ENCODE measurements at regions not wholly inside any gene's neighbourhood (a gene's known extent, or its start where the extent isn't known, plus 50 kb on each side); places are given as distances from the start of the nearest gene placed in this dataset.

GRCh38 chr19:28646629-28647028 lies 566.3 kb downstream of the UQCRFS1 start:
- ChIA-PET POLR2A (no interaction called here), CTCF (no interaction called here)
- no peak for TF ChIP-seq CBX8 (IDR thresholded peaks at IDR 0.05)
- TF ChIP-seq BHLHE40 (IDR thresholded peaks at IDR 0.05; ENCODE audit: low read depth, low read length) = no peak
- TF ChIP-seq HOXB13 (CRISPR knock-in tag; IDR thresholded peaks at IDR 0.05; ENCODE audit: low read depth) = no peak
- no peak for TF ChIP-seq RFX5 (IDR thresholded peaks at IDR 0.05)
- TF ChIP-seq ZNF302 (CRISPR knock-in tag; IDR thresholded peaks at IDR 0.05) = no peak
- TF ChIP-seq KDM5A (IDR thresholded peaks at IDR 0.05) = no peak
- TF ChIP-seq PHF8 (IDR thresholded peaks at IDR 0.05; ENCODE audit: borderline replicate concordance, low read depth) = no peak
- TF ChIP-seq, protein P1, sequence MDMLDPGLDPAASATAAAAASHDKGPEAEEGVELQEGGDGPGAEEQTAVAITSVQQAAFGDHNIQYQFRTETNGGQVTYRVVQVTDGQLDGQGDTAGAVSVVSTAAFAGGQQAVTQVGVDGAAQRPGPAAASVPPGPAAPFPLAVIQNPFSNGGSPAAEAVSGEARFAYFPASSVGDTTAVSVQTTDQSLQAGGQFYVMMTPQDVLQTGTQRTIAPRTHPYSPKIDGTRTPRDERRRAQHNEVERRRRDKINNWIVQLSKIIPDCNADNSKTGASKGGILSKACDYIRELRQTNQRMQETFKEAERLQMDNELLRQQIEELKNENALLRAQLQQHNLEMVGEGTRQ (IDR thresholded peaks at IDR 0.05) = no peak
- no peak for TF ChIP-seq HOXB5 (CRISPR knock-in tag; IDR thresholded peaks at IDR 0.05)
- no peak for TF ChIP-seq NR3C1 (IDR thresholded peaks at IDR 0.05)
- no peak for TF ChIP-seq CBX2 (IDR thresholded peaks at IDR 0.05; ENCODE audit: borderline replicate concordance, low read depth)
- TF ChIP-seq EHF (CRISPR knock-in tag; IDR thresholded peaks at IDR 0.05) = no peak
- no peak for TF ChIP-seq ELK1 (IDR thresholded peaks at IDR 0.05; ENCODE audit: low read depth, low read length)
- no peak for TF ChIP-seq ZSCAN20 (CRISPR knock-in tag; IDR thresholded peaks at IDR 0.05)
- TF ChIP-seq GATA3 (IDR thresholded peaks at IDR 0.05; ENCODE audit: borderline replicate concordance) = no peak
- TF ChIP-seq MAFK (IDR thresholded peaks at IDR 0.05; ENCODE audit: partially characterized antibody) = no peak
- TF ChIP-seq, protein P2, sequence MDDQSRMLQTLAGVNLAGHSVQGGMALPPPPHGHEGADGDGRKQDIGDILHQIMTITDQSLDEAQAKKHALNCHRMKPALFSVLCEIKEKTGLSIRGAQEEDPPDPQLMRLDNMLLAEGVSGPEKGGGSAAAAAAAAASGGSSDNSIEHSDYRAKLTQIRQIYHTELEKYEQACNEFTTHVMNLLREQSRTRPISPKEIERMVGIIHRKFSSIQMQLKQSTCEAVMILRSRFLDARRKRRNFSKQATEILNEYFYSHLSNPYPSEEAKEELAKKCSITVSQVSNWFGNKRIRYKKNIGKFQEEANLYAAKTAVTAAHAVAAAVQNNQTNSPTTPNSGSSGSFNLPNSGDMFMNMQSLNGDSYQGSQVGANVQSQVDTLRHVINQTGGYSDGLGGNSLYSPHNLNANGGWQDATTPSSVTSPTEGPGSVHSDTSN (IDR thresholded peaks at IDR 0.05) = no peak
- no peak for TF ChIP-seq RARB (CRISPR knock-in tag; IDR thresholded peaks at IDR 0.05)
- TF ChIP-seq MYC (IDR thresholded peaks at IDR 0.05; ENCODE audit: borderline replicate concordance, low read length) = no peak
- H3K4me1 ChIP-seq = no peaks in the 10 kb centered on the region
- H3K4me2 ChIP-seq = no peak overlapping the region
- no peak for DNase-seq (ENCODE audit: low read depth in 1 of 2, low spot score in 1 of 2)
- no peak for ATAC-seq
- peak; percentile 7 for FAIRE-seq
- WGBS (ENCODE audit: missing lambda C conversion rate) = 1% methylated on average over 6 of the region's 6 CpGs
- no peaks in the 10 kb centered on the region for H3K9me3 ChIP-seq
- no peak overlapping the region for H3K27ac ChIP-seq
- H3K4me3 ChIP-seq = no peak overlapping the region

DNA sequence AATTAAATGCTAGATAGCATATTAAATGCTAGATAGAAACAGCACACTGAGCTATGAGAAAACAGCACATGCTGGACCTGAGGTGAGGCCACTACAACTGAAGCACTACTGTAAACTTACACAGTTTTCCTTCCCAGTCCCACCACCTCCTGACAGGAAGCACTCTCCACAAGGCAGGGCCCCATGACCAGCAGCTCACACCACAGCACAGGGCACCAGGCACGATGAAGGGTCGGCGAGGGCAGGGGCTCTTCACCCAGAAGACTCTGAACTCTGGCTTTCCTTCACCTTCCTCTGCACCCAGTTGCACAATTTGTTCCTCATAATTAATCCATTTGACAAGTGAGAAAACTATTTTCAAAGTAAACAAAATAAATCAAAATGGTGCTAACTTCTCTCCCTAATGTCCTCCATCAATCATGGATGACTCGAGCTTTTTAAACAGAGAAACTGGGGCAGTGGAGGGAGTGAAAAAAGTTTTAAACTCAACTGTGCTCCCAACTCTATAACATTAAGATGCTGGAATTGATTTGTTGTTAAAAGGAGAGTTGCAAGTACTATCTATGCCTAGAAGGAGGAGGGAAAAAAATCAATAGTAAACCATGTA lies 568.7 kb downstream of the UQCRFS1 start:
- no peak for FAIRE-seq

GRCh38 chr19:28642787-28643683 lies 569.9 kb downstream of the UQCRFS1 start:
- ChIA-PET POLR2A (no interaction called here), CTCF (no interaction called here)
- Histone ChIP-seq H3K4me1 (no peaks in the 10 kb centered on the region), H3K27ac (no peak overlapping the region), H3K4me2 (no peak overlapping the region), H3K9me3 (0 out of 3 replicates have a peak, but pooled peaks cover 2% of the 10 kb centered on the region), H3K4me3 (no peak overlapping the region)
- FAIRE-seq (no peak), ATAC-seq (no peak), DNase-seq (ENCODE audit: low read depth in 1 of 2, low spot score in 1 of 2) (no peak)
- WGBS (ENCODE audit: missing lambda C conversion rate) = 4% methylated on average over 10 of the region's 10 CpGs
- no peak for TF ChIP-seq RCOR1 (IDR thresholded peaks at IDR 0.05; ENCODE audit: low read depth, low read length)
- no peak for TF ChIP-seq RNF2 (IDR thresholded peaks at IDR 0.05; ENCODE audit: borderline replicate concordance, low read depth)
- TF ChIP-seq SMC3 (IDR thresholded peaks at IDR 0.05) = no peak
- TF ChIP-seq NPAS2 (CRISPR knock-in tag; IDR thresholded peaks at IDR 0.05; ENCODE audit: borderline replicate concordance) = no peak
- no peak for TF ChIP-seq MAFK (IDR thresholded peaks at IDR 0.05; ENCODE audit: partially characterized antibody)
- TF ChIP-seq TP53 (CRISPR knock-in tag; IDR thresholded peaks at IDR 0.05) = no peak
- TF ChIP-seq EHMT2 (IDR thresholded peaks at IDR 0.05; ENCODE audit: low read depth) = no peak
- no peak for TF ChIP-seq CBX8 (IDR thresholded peaks at IDR 0.05)
- no peak for TF ChIP-seq EHF (CRISPR knock-in tag; IDR thresholded peaks at IDR 0.05)
- no peak for TF ChIP-seq POLR2AphosphoS2 (conservative IDR thresholded peaks at IDR 0.05; ENCODE audit: low read length)

More for the DNA sequence above, 568.7 kb downstream of the UQCRFS1 start:
- ATAC-seq (no peak), DNase-seq (ENCODE audit: low read depth in 1 of 2, low spot score in 1 of 2) (no peak)
- ChIA-PET CTCF (interaction anchor here (1.2 kb wide), 1 partner anchor 43 kb away, joined by 3 read pairs; no protein-coding TSS in a partner anchor), POLR2A (no interaction called here)
- no peak for TF ChIP-seq GATA3 (IDR thresholded peaks at IDR 0.05; ENCODE audit: borderline replicate concordance)
- no peak for TF ChIP-seq NPAS2 (CRISPR knock-in tag; IDR thresholded peaks at IDR 0.05; ENCODE audit: borderline replicate concordance)
- no peak overlapping the region for H3K4me3 ChIP-seq
- 0 out of 3 replicates have a peak, but pooled peaks cover 2% of the 10 kb centered on the region for H3K9me3 ChIP-seq
- no peak overlapping the region for H3K4me2 ChIP-seq
- H3K27ac ChIP-seq = no peak overlapping the region
- no peaks in the 10 kb centered on the region for H3K4me1 ChIP-seq
- WGBS (ENCODE audit: missing lambda C conversion rate) = 1% methylated on average over 4 of the region's 4 CpGs

Measured in A549 (cell line).